ENCODE measurements at regions not wholly inside any gene's neighbourhood (a gene's known extent, or its start where the extent isn't known, plus 50 kb on each side); places are given as distances from the start of the nearest gene placed in this dataset.

DNA sequence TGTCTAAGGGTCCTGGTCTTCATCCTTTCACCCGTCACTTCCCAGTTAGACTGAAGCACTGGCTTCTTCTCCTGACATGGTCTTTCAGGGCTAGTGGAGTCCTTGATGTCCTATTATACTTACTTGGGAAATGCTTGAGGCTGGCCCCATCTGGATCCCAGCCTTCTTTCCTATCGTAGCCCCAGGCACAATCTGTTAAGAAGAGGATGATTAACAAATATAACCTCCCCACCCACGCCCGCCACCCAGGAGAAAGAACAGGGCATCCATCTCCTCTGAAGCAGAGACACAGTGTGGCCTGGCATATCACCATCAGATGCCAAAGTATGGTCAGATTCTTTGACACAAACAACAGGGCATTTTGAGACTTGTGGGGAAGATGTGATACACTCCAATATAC is 530.1 kb downstream of the SOX11 start:
- in situ Hi-C loops (cut with HindIII; ENCODE audit: low pct_unique_long_range_greater_than_20kb, low sequenced_read_pairs), result no loop called here
- H3K36me3 ChIP-seq (ENCODE audit: control insufficient read depth, insufficient read depth, low read length), result no peaks in the 10 kb centered on the region
- intact Hi-C loops (cut with micrococcal nuclease; ENCODE audit: unreplicated experiment), result no loop called here
- CTCF ChIA-PET, result no interaction called here
- no peak for TF ChIP-seq SIN3A (IDR thresholded peaks at IDR 0.05; ENCODE audit: borderline replicate concordance, insufficient read depth, low read depth, low read length)
- no peak for TF ChIP-seq TCF7L2 (IDR thresholded peaks at IDR 0.05; ENCODE audit: low read depth, low read length)
- TF ChIP-seq, protein P1, sequence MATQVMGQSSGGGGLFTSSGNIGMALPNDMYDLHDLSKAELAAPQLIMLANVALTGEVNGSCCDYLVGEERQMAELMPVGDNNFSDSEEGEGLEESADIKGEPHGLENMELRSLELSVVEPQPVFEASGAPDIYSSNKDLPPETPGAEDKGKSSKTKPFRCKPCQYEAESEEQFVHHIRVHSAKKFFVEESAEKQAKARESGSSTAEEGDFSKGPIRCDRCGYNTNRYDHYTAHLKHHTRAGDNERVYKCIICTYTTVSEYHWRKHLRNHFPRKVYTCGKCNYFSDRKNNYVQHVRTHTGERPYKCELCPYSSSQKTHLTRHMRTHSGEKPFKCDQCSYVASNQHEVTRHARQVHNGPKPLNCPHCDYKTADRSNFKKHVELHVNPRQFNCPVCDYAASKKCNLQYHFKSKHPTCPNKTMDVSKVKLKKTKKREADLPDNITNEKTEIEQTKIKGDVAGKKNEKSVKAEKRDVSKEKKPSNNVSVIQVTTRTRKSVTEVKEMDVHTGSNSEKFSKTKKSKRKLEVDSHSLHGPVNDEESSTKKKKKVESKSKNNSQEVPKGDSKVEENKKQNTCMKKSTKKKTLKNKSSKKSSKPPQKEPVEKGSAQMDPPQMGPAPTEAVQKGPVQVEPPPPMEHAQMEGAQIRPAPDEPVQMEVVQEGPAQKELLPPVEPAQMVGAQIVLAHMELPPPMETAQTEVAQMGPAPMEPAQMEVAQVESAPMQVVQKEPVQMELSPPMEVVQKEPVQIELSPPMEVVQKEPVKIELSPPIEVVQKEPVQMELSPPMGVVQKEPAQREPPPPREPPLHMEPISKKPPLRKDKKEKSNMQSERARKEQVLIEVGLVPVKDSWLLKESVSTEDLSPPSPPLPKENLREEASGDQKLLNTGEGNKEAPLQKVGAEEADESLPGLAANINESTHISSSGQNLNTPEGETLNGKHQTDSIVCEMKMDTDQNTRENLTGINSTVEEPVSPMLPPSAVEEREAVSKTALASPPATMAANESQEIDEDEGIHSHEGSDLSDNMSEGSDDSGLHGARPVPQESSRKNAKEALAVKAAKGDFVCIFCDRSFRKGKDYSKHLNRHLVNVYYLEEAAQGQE (IDR thresholded peaks at IDR 0.05; ENCODE audit: insufficient read depth in 1 of 2, low read depth in 2 of 2, low read length in 1 of 2), result no peak
- TF ChIP-seq POLR2AphosphoS5 (IDR thresholded peaks at IDR 0.05; ENCODE audit: low read depth, low read length), result no peak
- TF ChIP-seq, protein P2, sequence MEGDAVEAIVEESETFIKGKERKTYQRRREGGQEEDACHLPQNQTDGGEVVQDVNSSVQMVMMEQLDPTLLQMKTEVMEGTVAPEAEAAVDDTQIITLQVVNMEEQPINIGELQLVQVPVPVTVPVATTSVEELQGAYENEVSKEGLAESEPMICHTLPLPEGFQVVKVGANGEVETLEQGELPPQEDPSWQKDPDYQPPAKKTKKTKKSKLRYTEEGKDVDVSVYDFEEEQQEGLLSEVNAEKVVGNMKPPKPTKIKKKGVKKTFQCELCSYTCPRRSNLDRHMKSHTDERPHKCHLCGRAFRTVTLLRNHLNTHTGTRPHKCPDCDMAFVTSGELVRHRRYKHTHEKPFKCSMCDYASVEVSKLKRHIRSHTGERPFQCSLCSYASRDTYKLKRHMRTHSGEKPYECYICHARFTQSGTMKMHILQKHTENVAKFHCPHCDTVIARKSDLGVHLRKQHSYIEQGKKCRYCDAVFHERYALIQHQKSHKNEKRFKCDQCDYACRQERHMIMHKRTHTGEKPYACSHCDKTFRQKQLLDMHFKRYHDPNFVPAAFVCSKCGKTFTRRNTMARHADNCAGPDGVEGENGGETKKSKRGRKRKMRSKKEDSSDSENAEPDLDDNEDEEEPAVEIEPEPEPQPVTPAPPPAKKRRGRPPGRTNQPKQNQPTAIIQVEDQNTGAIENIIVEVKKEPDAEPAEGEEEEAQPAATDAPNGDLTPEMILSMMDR (IDR thresholded peaks at IDR 0.05), result no peak
- POLR2A ChIA-PET, result no interaction called here
- BruUV-seq (replicated peaks), result no TSS peak
- no peaks in the 10 kb centered on the region for H3K27me3 ChIP-seq (ENCODE audit: control insufficient read depth, insufficient read depth, low read length)
- no peak overlapping the region for H3K27ac ChIP-seq (ENCODE audit: low read length)
- no peak for ATAC-seq
- no peaks in the 10 kb centered on the region for H3K4me1 ChIP-seq (ENCODE audit: control insufficient read depth, insufficient read depth, low read length)
- no peaks in the 10 kb centered on the region for H3K9me3 ChIP-seq (ENCODE audit: control insufficient read depth, insufficient read depth, low read depth, low read length)
- no peak for DNase-seq (ENCODE audit: low read depth, low spot score)
- H3K4me3 ChIP-seq (ENCODE audit: low read depth in 2 of 2, low read length in 2 of 2), result no peak overlapping the region

DNA sequence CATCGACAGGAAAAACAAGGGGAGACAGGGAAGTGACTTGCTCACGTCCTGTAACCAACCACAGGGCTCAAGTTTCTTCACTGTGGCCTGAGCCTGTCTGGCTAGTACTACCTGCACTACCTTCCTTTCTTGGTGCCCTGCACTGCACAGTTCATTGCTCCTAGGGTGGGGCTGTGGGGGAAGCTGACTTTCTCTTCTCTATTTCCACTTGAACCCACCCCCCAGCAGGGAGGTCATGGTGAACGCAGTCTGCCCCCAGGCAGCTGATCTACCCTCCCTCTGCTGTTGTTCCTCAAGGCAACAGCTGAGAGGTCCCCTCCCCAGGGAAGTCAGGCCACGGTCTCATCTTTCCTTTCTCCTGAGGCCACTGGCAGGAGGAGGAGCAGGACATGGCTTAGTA is 532.1 kb downstream of the SOX11 start:
- Histone ChIP-seq H3K36me3 (ENCODE audit: control insufficient read depth, insufficient read depth, low read length) (no peaks in the 10 kb centered on the region), H3K27me3 (ENCODE audit: control insufficient read depth, insufficient read depth, low read length) (no peaks in the 10 kb centered on the region), H3K4me1 (ENCODE audit: control insufficient read depth, insufficient read depth, low read length) (no peaks in the 10 kb centered on the region), H3K9me3 (ENCODE audit: control insufficient read depth, insufficient read depth, low read depth, low read length) (no peaks in the 10 kb centered on the region), H3K4me3 (ENCODE audit: low read depth in 2 of 2, low read length in 2 of 2) (no peak overlapping the region), H3K27ac (ENCODE audit: low read length) (no peak overlapping the region)
- ATAC-seq (no peak), DNase-seq (ENCODE audit: low read depth, low spot score) (no peak)
- intact Hi-C loops (cut with micrococcal nuclease; ENCODE audit: unreplicated experiment), result no loop called here
- POLR2A ChIA-PET, result no interaction called here
- no TSS peak for BruUV-seq (replicated peaks)
- in situ Hi-C loops (cut with HindIII; ENCODE audit: low pct_unique_long_range_greater_than_20kb, low sequenced_read_pairs), result no loop called here
- CTCF ChIA-PET, result no interaction called here
- no peak for TF ChIP-seq TCF7L2 (IDR thresholded peaks at IDR 0.05; ENCODE audit: low read depth, low read length)
- TF ChIP-seq, protein P1 (IDR thresholded peaks at IDR 0.05; ENCODE audit: insufficient read depth in 1 of 2, low read depth in 2 of 2, low read length in 1 of 2), result no peak
- TF ChIP-seq, protein P2 (IDR thresholded peaks at IDR 0.05), result no peak
- TF ChIP-seq SIN3A (IDR thresholded peaks at IDR 0.05; ENCODE audit: borderline replicate concordance, insufficient read depth, low read depth, low read length), result no peak
- no peak for TF ChIP-seq POLR2AphosphoS5 (IDR thresholded peaks at IDR 0.05; ENCODE audit: low read depth, low read length)
